WTC11 (cell line): ENCODE measurements at regions not wholly inside any gene's neighbourhood (a gene's known extent, or its start where the extent isn't known, plus 50 kb on each side); places are given as distances from the start of the nearest gene placed in this dataset.

Experiments used
- ATAC-seq: fragments of 200-7000 bp; cut with Tn5 transposase; 2 replicates; pipeline ENCODE4 v1.10.0; 2021; ENCODE audit warnings: mild to moderate bottlenecking, moderate library complexity
- CTCF ChIA-PET: fragments of 300-600 bp; sonication (Branson Sonifier 250); formaldehyde crosslinking; loops from one replicate; lab custom pipeline; 2021; ENCODE audit warnings: antibody characterized with exemption; lab: Charles Lee
- POLR2A ChIA-PET: fragments of 350-600 bp; sonication (Branson Sonifier 250); formaldehyde crosslinking; loops from one replicate; lab custom pipeline; 2021; ENCODE audit warnings: antibody characterized with exemption; lab: Charles Lee
- DNase-seq: peaks from one replicate; pipeline ENCODE4 v3.0.0; 2021; ENCODE audit warnings: low spot score
- H3K27ac Mint-ChIP-seq: 2 replicates; pipeline ENCODE4 v1.8.0; 2021; ENCODE audit warnings: mixed read lengths
- H3K27me3 Mint-ChIP-seq: 2 replicates; pipeline ENCODE4 v1.8.0; 2021; ENCODE audit warnings: low read depth, mild to moderate bottlenecking, moderate library complexity, mixed read lengths
- H3K36me3 Mint-ChIP-seq: 2 replicates; pipeline ENCODE4 v1.8.0; 2021; ENCODE audit warnings: mixed read lengths
- H3K4me1 Mint-ChIP-seq: 2 replicates; pipeline ENCODE4 v1.8.0; 2022; ENCODE audit warnings: mixed read lengths
- H3K4me3 Mint-ChIP-seq: 2 replicates; pipeline ENCODE4 v1.8.0; 2021; ENCODE audit warnings: mild to moderate bottlenecking, moderate library complexity, mixed read lengths
- H3K9me3 Mint-ChIP-seq: 2 replicates; pipeline ENCODE4 v1.8.0; 2021; ENCODE audit warnings: mixed read lengths
- ATF2 ChIP-seq: sonication (generic); formaldehyde crosslinking; IDR thresholded peaks from 2 replicates; pipeline ENCODE4 v1.8.1; 2022; ENCODE audit warnings: low read depth, missing genetic modification reagents, borderline replicate concordance
- ATF3 ChIP-seq: sonication (generic); formaldehyde crosslinking; conservative IDR thresholded peaks from 2 replicates; pipeline ENCODE4 v1.8.1; 2022; ENCODE audit warnings: mild to moderate bottlenecking, missing genetic modification reagents
- CDX4 ChIP-seq: fragments of 250-450 bp; sonication (Bioruptor Pico); IDR thresholded peaks from 2 replicates; pipeline ENCODE4 v1.9.0; 2021; ENCODE audit warnings: moderate library complexity, mild to moderate bottlenecking, inconsistent platforms, borderline replicate concordance
- EMX1 ChIP-seq: fragments of 250-450 bp; sonication (Bioruptor Pico); IDR thresholded peaks from 2 replicates; pipeline ENCODE4 v1.8.0; 2021; ENCODE audit warnings: mild to moderate bottlenecking
- ESRRA ChIP-seq: sonication (generic); formaldehyde crosslinking; IDR thresholded peaks from 2 replicates; pipeline ENCODE4 v1.8.1; 2022; ENCODE audit warnings: mild to moderate bottlenecking, missing genetic modification reagents, borderline replicate concordance
- FOXK1 ChIP-seq: sonication (generic); formaldehyde crosslinking; IDR thresholded peaks from 2 replicates; pipeline ENCODE4 v1.8.0; 2022; ENCODE audit warnings: mild to moderate bottlenecking, moderate library complexity, missing genetic modification reagents
- FOXP4 ChIP-seq: sonication (generic); formaldehyde crosslinking; IDR thresholded peaks from 2 replicates; pipeline ENCODE4 v1.8.0; 2022; ENCODE audit warnings: mild to moderate bottlenecking, missing genetic modification reagents
- GABPB1 ChIP-seq: sonication (generic); formaldehyde crosslinking; IDR thresholded peaks from 2 replicates; pipeline ENCODE4 v1.8.1; 2023; ENCODE audit warnings: mild to moderate bottlenecking, missing genetic modification reagents
- HMGXB4 ChIP-seq: sonication (generic); formaldehyde crosslinking; IDR thresholded peaks from 2 replicates; pipeline ENCODE4 v1.8.1; 2023; ENCODE audit warnings: mild to moderate bottlenecking, moderate library complexity, missing genetic modification reagents
- JAZF1 ChIP-seq: fragments of 250-450 bp; sonication (Bioruptor Pico); IDR thresholded peaks from 2 replicates; pipeline ENCODE4 v1.9.0; 2021; ENCODE audit warnings: moderate library complexity, mild to moderate bottlenecking, inconsistent platforms
- NR1H2 ChIP-seq: sonication (generic); formaldehyde crosslinking; IDR thresholded peaks from 2 replicates; pipeline ENCODE4 v1.9.0; 2021; ENCODE audit warnings: mild to moderate bottlenecking, moderate library complexity, missing genetic modification reagents
- PRDM15 ChIP-seq: sonication (generic); formaldehyde crosslinking; IDR thresholded peaks from 2 replicates; pipeline ENCODE4 v1.8.0; 2022; ENCODE audit warnings: missing genetic modification reagents
- PREB ChIP-seq: sonication (generic); formaldehyde crosslinking; IDR thresholded peaks from 2 replicates; pipeline ENCODE4 v1.8.1; 2022; ENCODE audit warnings: mild to moderate bottlenecking, missing genetic modification reagents, moderate library complexity, borderline replicate concordance
- USF1 ChIP-seq: sonication (generic); formaldehyde crosslinking; IDR thresholded peaks from 2 replicates; pipeline ENCODE4 v1.8.0; 2022; ENCODE audit warnings: mild to moderate bottlenecking, missing genetic modification reagents

- ATAC-seq = no peak
- Mint-ChIP-seq H3K4me3 (no peak overlapping the region), H3K27me3 (no peaks in the 10 kb centered on the region), H3K4me1 (no peaks in the 10 kb centered on the region), H3K9me3 (no peaks in the 10 kb centered on the region), H3K36me3 (no peaks in the 10 kb centered on the region), H3K27ac (no peak overlapping the region)
- ChIA-PET POLR2A (no interaction called here), CTCF (no interaction called here)
- no peak for DNase-seq
- TF ChIP-seq USF1 (CRISPR knock-in tag) (no peak), EMX1 (CRISPR knock-in tag) (no peak), NR1H2 (no peak), CDX4 (CRISPR knock-in tag) (no peak), ATF3 (CRISPR knock-in tag) (no peak), PREB (no peak), ATF2 (CRISPR knock-in tag) (no peak), HMGXB4 (no peak), JAZF1 (no peak), PRDM15 (CRISPR knock-in tag) (no peak), GABPB1 (CRISPR knock-in tag) (no peak), FOXP4 (CRISPR knock-in tag) (no peak), ESRRA (CRISPR knock-in tag) (no peak), FOXK1 (CRISPR knock-in tag) (no peak)
- TF ChIP-seq, all 79 proteins: peak for 0
Measured at GRCh38 chr2:181352158-181352557, 105.0 kb upstream of the ITGA4 start.
